DOHH2 (cell line): ENCODE measurements at regions not wholly inside any gene's neighbourhood (a gene's known extent, or its start where the extent isn't known, plus 50 kb on each side); places are given as distances from the start of the nearest gene placed in this dataset.

Experiments
- H3F3A ChIP-seq: fragments of 200-600 bp; sonication (generic), shearing (Covaris generic); 2 replicates; pipeline ENCODE4 v1.6.0; 2016; ENCODE audit warnings: antibody characterized with exemption, mild to moderate bottlenecking; ENCODE audit not compliant: control insufficient read depth, insufficient read depth
- H3K27ac ChIP-seq: fragments of 200-600 bp; sonication (generic); 2 replicates; pipeline ENCODE4 v1.5.1; 2014; ENCODE audit warnings: low read depth, mild to moderate bottlenecking, low read length, moderate library complexity
- H3K27me3 ChIP-seq: fragments of 200-600 bp; sonication (generic); 2 replicates; pipeline ENCODE4 v1.6.1; 2014; ENCODE audit warnings: mild to moderate bottlenecking, low read length, mixed read lengths; ENCODE audit not compliant: control insufficient read depth
- H3K36me3 ChIP-seq: fragments of 200-600 bp; sonication (generic); 2 replicates; pipeline ENCODE4 v1.6.1; 2014; ENCODE audit warnings: mild to moderate bottlenecking, low read length, moderate library complexity, mixed read lengths; ENCODE audit not compliant: control insufficient read depth
- H3K4me1 ChIP-seq: fragments of 200-600 bp; sonication (generic); 2 replicates; pipeline ENCODE4 v1.6.1; 2014; ENCODE audit warnings: mild to moderate bottlenecking, low read length, mixed read lengths; ENCODE audit not compliant: control insufficient read depth
- H3K4me2 ChIP-seq: fragments of 200-600 bp; sonication (generic); 2 replicates; pipeline ENCODE4 v1.6.0; 2014; ENCODE audit warnings: mild to moderate bottlenecking, low read length, moderate library complexity
- H3K4me3 ChIP-seq: fragments of 200-600 bp; sonication (generic); 2 replicates; pipeline ENCODE4 v1.5.1; 2014; ENCODE audit warnings: mild to moderate bottlenecking, low read length, mixed read lengths
- H3K79me2 ChIP-seq: fragments of 200-600 bp; sonication (generic); 2 replicates; pipeline ENCODE4 v1.6.1; 2014; ENCODE audit warnings: mild to moderate bottlenecking, low read length, mixed read lengths; ENCODE audit not compliant: control insufficient read depth
- H3K9me2 ChIP-seq: fragments of 200-600 bp; sonication (generic); replicated peaks from 2 replicates; pipeline ENCODE4 v1.6.1; 2014; ENCODE audit warnings: mild to moderate bottlenecking, low read length, mixed read lengths; ENCODE audit not compliant: control insufficient read depth
- H3K9me3 ChIP-seq: fragments of 200-600 bp; sonication (generic); 2 replicates; pipeline ENCODE4 v1.6.1; 2014; ENCODE audit warnings: antibody characterized with exemption, low read length, mixed read lengths; ENCODE audit not compliant: control insufficient read depth, insufficient read depth
- H4K20me1 ChIP-seq: fragments of 200-600 bp; sonication (generic); 2 replicates; pipeline ENCODE4 v1.6.0; 2014; ENCODE audit warnings: low read depth, mild to moderate bottlenecking, antibody characterized with exemption, low read length, moderate library complexity; ENCODE audit not compliant: control insufficient read depth, insufficient read depth
- EZH2phosphoT487 ChIP-seq: fragments of 200-600 bp; sonication (generic); IDR thresholded peaks from 2 replicates; pipeline ENCODE4 v1.6.1; 2017; ENCODE audit warnings: borderline replicate concordance, mild to moderate bottlenecking, antibody characterized with exemption, low read length, moderate library complexity, mixed read lengths
- TF ChIP-seq, protein P1 (sequence below): fragments of 200-600 bp; sonication (generic); IDR thresholded peaks from one replicate; pipeline ENCODE4 v1.5.1; 2014; ENCODE audit warnings: antibody characterized with exemption, mild to moderate bottlenecking, low read depth, low read length; ENCODE audit not compliant: poor library complexity, severe bottlenecking

DNA sequence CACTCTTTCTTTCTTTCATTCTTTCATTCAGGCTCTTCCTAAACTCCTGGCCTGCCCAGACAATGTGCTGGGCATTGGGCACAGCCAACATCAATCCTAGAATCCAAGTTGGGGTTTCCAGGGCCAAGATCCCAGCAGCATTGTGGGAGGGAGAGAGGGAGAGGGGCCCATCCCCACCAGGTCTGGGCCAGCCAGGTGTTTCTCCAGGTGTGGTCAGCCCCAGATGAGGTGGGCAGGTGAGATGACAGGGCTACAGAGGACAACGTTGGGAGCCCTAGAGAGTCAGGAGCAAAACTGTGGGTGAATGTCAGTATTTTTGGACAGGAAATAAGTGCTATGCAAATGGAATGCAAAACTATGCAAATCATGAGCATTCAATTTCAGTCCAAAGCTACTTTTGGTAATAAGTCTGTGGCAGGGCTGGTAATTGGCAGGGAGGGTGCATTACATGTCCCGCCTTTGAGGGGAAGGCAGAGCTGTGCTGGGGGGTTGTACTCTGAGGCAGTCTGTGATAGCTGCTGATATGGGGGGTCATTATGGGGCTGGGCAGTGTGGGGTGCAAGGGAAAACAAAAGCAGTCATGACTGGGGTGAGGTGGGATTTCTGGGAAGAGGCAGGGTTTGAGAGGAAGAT lies 139.9 kb upstream of the IGSF21 start:
- H3K4me2 ChIP-seq: no peak overlapping the region

DNA sequence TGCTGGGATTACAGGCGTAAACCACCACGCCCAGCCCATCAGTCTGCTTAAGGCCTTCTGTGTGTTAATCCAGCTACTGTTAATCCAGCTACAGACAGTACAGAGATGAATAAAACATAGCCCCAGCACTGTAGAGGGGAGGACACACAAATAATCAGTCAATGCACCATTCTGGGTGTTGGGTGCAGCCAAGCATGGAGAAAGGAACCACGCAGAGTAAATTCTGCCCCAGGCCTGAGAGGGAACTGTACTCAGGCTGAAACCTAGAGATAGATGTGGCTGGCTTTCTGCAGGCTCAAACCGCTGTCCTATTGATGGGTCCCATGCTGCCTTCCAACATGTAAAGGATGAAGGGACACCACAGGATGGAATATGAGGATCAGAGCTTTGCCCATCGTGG lies 136.8 kb upstream of the IGSF21 start:
- TF ChIP-seq, protein P1, sequence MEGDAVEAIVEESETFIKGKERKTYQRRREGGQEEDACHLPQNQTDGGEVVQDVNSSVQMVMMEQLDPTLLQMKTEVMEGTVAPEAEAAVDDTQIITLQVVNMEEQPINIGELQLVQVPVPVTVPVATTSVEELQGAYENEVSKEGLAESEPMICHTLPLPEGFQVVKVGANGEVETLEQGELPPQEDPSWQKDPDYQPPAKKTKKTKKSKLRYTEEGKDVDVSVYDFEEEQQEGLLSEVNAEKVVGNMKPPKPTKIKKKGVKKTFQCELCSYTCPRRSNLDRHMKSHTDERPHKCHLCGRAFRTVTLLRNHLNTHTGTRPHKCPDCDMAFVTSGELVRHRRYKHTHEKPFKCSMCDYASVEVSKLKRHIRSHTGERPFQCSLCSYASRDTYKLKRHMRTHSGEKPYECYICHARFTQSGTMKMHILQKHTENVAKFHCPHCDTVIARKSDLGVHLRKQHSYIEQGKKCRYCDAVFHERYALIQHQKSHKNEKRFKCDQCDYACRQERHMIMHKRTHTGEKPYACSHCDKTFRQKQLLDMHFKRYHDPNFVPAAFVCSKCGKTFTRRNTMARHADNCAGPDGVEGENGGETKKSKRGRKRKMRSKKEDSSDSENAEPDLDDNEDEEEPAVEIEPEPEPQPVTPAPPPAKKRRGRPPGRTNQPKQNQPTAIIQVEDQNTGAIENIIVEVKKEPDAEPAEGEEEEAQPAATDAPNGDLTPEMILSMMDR: no peak
- Histone ChIP-seq H3K9me3 (no peaks in the 10 kb centered on the region), H3K27ac (no peak overlapping the region), H4K20me1 (no peaks in the 10 kb centered on the region), H3K4me3 (no peak overlapping the region), H3F3A (no peaks in the 10 kb centered on the region), H3K4me2 (no peak overlapping the region), H3K79me2 (no peaks in the 10 kb centered on the region), H3K9me2 (no peaks in the 10 kb centered on the region), H3K4me1 (peaks cover 3% of the 10 kb centered on the region), H3K36me3 (no peaks in the 10 kb centered on the region), H3K27me3 (no peaks in the 10 kb centered on the region)

More for the DNA sequence above, 139.9 kb upstream of the IGSF21 start:
- Histone ChIP-seq H3K36me3 (no peaks in the 10 kb centered on the region), H3K27ac (no peak overlapping the region), H3K4me3 (no peak overlapping the region), H3K9me2 (no peaks in the 10 kb centered on the region), H3K9me3 (no peaks in the 10 kb centered on the region), H4K20me1 (no peaks in the 10 kb centered on the region), H3K79me2 (no peaks in the 10 kb centered on the region), H3K27me3 (no peaks in the 10 kb centered on the region), H3K4me1 (peaks cover 3% of the 10 kb centered on the region), H3F3A (no peaks in the 10 kb centered on the region)
- TF ChIP-seq, protein P1: no peak
- no peak for TF ChIP-seq EZH2phosphoT487

DNA sequence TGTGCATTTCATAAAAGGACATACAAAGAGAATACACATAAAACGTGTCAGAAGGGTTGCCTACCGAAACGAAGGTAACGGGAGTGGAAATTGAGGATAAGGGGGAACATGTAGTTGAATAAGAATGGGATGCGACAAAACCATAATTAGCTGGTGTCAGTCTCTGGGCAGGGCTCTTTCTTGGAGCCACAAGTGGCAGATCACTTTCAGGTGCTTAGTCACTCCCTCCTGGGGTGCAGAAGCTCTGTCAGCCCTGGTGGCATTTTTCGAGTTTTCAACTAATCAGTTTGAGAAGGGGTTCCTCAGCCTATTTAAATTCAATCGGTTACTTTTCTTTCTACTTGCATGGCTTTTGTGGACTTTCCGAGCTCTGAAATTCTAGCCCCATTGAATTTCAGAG lies 133.9 kb upstream of the IGSF21 start:
- no peaks in the 10 kb centered on the region for H4K20me1 ChIP-seq
- no peaks in the 10 kb centered on the region for H3K36me3 ChIP-seq
- H3K4me2 ChIP-seq: no peak overlapping the region
- H3F3A ChIP-seq: no peaks in the 10 kb centered on the region
- H3K4me3 ChIP-seq: no peak overlapping the region
- no peaks in the 10 kb centered on the region for H3K79me2 ChIP-seq
- H3K4me1 ChIP-seq: peaks cover 3% of the 10 kb centered on the region
- no peak for TF ChIP-seq EZH2phosphoT487
- TF ChIP-seq, protein P1: no peak
- H3K9me2 ChIP-seq: no peaks in the 10 kb centered on the region
- H3K9me3 ChIP-seq: no peaks in the 10 kb centered on the region
- H3K27ac ChIP-seq: no peak overlapping the region
- no peaks in the 10 kb centered on the region for H3K27me3 ChIP-seq
